ENCODE measurements at regions not wholly inside any gene's neighbourhood (a gene's known extent, or its start where the extent isn't known, plus 50 kb on each side); places are given as distances from the start of the nearest gene placed in this dataset.

DNA sequence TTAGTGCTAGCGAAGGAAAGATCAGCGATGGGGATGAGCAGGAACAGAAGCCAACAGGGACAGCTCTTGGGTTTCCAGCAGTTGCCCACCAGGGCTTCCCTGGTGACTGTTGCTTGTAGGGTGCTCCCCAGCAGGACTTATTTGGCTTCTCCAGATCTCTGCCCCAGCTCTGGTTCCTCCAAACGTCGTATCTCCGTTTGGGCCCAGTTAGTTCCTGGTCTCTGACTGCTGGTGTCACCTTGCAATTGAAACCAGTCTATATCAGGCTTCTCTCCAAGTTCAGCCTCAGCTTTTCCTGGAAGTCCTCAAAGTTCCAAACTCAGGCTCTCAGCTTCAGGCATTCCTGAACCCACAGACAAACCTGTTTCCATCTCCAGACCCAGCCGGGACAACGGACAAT is 70.8 kb upstream of the NXT1 start:
- WGBS (ENCODE audit: insufficient coverage): 99% methylated on average over 7 of the region's 7 CpGs
- Histone ChIP-seq H3K27me3 (replicated peaks in 2 of 5; ENCODE audit: control insufficient read depth in 4 of 5, insufficient read depth in 5 of 5, low read length in 4 of 5) (peaks cover 0 to 3% (median 0%) of the 10 kb centered on the region in 5 experiments), H3K4me3 (ENCODE audit: control insufficient read depth in 1 of 7, extremely low read depth in 1 of 7, insufficient read depth in 4 of 7, low read depth in 2 of 7, low read length in 6 of 7) (no peak overlapping the region), H3K27ac (ENCODE audit: insufficient read depth in 1 of 2, low read depth in 1 of 2, low read length in 2 of 2, poor library complexity in 1 of 2, severe bottlenecking in 2 of 2) (no peak overlapping the region), H3K9me3 (ENCODE audit: control extremely low read depth in 1 of 5, control insufficient read depth in 4 of 5, insufficient read depth in 2 of 5, low read depth in 1 of 5, low read length in 4 of 5) (no peaks in the 10 kb centered on the region), H3K36me3 (ENCODE audit: control insufficient read depth in 4 of 4, insufficient read depth in 4 of 4, low read length in 3 of 4) (no peaks in the 10 kb centered on the region), H3K4me1 (ENCODE audit: control extremely low read depth in 1 of 4, control insufficient read depth in 4 of 4, insufficient read depth in 4 of 4, low read length in 3 of 4) (no peaks in the 10 kb centered on the region)
- no peak for DNase-seq
- POLR2A ChIA-PET: interaction anchor here (0.7 kb wide), 1 partner anchor 827 kb away, joined by 3 read pairs; no protein-coding TSS in a partner anchor
- CTCF ChIA-PET: interaction anchor here (1.2 kb wide), 1 partner anchor 9 kb away, joined by 5 read pairs; no protein-coding TSS in a partner anchor

DNA sequence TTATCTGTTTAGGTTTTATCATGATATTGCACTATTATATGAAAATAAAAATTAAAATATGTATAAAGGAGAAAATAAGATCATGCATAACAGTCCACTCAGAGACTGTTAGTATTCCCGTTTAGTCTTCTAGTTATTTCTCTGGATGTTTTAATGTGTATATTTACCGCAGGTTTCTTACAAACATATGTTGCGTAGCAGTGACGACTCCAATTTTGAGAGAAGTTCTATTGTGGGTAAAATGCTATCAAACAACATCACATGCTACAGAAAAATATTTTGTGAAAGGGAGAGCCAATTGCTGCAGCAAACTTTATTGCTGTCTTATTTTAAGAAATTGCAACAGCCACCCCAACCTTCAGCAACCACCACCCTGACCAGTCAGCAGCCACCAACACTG is 72.4 kb upstream of the NXT1 start:
- Histone ChIP-seq H3K27me3 (replicated peaks in 2 of 5; ENCODE audit: control insufficient read depth in 4 of 5, insufficient read depth in 5 of 5, low read length in 4 of 5) (peaks cover 0 to 3% (median 0%) of the 10 kb centered on the region in 5 experiments), H3K4me3 (ENCODE audit: control insufficient read depth in 1 of 7, extremely low read depth in 1 of 7, insufficient read depth in 4 of 7, low read depth in 2 of 7, low read length in 6 of 7) (no peak overlapping the region), H3K27ac (ENCODE audit: insufficient read depth in 1 of 2, low read depth in 1 of 2, low read length in 2 of 2, poor library complexity in 1 of 2, severe bottlenecking in 2 of 2) (no peak overlapping the region), H3K9me3 (ENCODE audit: control extremely low read depth in 1 of 5, control insufficient read depth in 4 of 5, insufficient read depth in 2 of 5, low read depth in 1 of 5, low read length in 4 of 5) (no peaks in the 10 kb centered on the region), H3K36me3 (ENCODE audit: control insufficient read depth in 4 of 4, insufficient read depth in 4 of 4, low read length in 3 of 4) (no peaks in the 10 kb centered on the region), H3K4me1 (ENCODE audit: control extremely low read depth in 1 of 4, control insufficient read depth in 4 of 4, insufficient read depth in 4 of 4, low read length in 3 of 4) (no peaks in the 10 kb centered on the region)
- CTCF ChIA-PET: no interaction called here
- no peak for DNase-seq
- POLR2A ChIA-PET: no interaction called here
- no CpG with 5 or more reads among the region's 4 CpGs for WGBS (ENCODE audit: insufficient coverage)

DNA sequence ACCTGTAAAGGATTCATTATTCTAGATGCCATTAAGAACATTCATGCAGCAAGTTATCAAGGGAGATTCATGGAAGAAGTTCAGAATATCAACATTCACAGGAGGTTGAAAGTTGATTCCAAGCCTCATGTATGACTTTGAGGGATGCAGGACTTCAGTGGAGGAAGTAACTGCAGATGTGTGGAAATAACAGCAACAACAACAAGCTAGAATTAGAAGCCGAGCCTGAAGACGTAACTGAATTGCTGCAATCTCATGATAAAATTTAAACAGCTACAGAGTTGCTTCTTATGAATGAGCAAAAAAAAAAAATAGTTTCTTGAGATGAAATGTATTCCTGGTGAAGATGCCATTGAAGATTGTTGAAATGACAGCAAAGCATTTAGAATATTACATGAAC is 73.3 kb upstream of the NXT1 start:
- no peak overlapping the region for H3K27ac ChIP-seq (ENCODE audit: insufficient read depth in 1 of 2, low read depth in 1 of 2, low read length in 2 of 2, poor library complexity in 1 of 2, severe bottlenecking in 2 of 2)
- H3K9me3 ChIP-seq (ENCODE audit: control extremely low read depth in 1 of 5, control insufficient read depth in 4 of 5, insufficient read depth in 2 of 5, low read depth in 1 of 5, low read length in 4 of 5): no peaks in the 10 kb centered on the region
- no peak overlapping the region for H3K4me3 ChIP-seq (ENCODE audit: control insufficient read depth in 1 of 7, extremely low read depth in 1 of 7, insufficient read depth in 4 of 7, low read depth in 2 of 7, low read length in 6 of 7)
- H3K4me1 ChIP-seq (ENCODE audit: control extremely low read depth in 1 of 4, control insufficient read depth in 4 of 4, insufficient read depth in 4 of 4, low read length in 3 of 4): no peaks in the 10 kb centered on the region
- H3K36me3 ChIP-seq (ENCODE audit: control insufficient read depth in 4 of 4, insufficient read depth in 4 of 4, low read length in 3 of 4): no peaks in the 10 kb centered on the region
- ChIA-PET POLR2A (no interaction called here), CTCF (no interaction called here)
- 90% methylated on average over 2 of the region's 2 CpGs for WGBS (ENCODE audit: insufficient coverage)
- no peaks in the 10 kb centered on the region for H3K27me3 ChIP-seq (replicated peaks in 2 of 5; ENCODE audit: control insufficient read depth in 4 of 5, insufficient read depth in 5 of 5, low read length in 4 of 5)
- no peak for DNase-seq

DNA sequence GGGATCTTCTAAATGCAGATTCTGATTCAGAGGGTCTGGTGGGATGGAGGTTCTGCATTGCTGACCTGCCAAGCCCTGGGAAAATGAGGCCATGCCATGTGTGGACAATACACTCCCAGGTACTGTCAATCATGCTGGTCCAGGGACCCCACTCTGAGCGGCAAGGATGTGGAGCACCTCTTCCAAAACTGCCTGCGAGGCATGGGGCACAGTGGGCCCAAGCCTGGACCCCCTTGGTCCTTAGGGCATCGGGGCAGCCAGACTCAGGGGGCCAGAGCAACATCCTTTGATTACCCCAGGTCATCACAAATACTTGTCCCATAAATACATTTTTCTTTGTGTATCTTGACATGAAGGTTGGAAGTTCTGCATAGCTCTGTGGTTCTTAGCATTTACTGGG is 76.8 kb upstream of the NXT1 start:
- Histone ChIP-seq H3K9me3 (ENCODE audit: control extremely low read depth in 1 of 5, control insufficient read depth in 4 of 5, insufficient read depth in 2 of 5, low read depth in 1 of 5, low read length in 4 of 5) (peaks cover 0 to 3% (median under 1%) of the 10 kb centered on the region in 5 experiments), H3K4me1 (ENCODE audit: control extremely low read depth in 1 of 4, control insufficient read depth in 4 of 4, insufficient read depth in 4 of 4, low read length in 3 of 4) (no peaks in the 10 kb centered on the region), H3K27me3 (replicated peaks in 2 of 5; ENCODE audit: control insufficient read depth in 4 of 5, insufficient read depth in 5 of 5, low read length in 4 of 5) (peaks cover 0 to 2% (median 0%) of the 10 kb centered on the region in 5 experiments), H3K36me3 (ENCODE audit: control insufficient read depth in 4 of 4, insufficient read depth in 4 of 4, low read length in 3 of 4) (no peaks in the 10 kb centered on the region), H3K27ac (ENCODE audit: insufficient read depth in 1 of 2, low read depth in 1 of 2, low read length in 2 of 2, poor library complexity in 1 of 2, severe bottlenecking in 2 of 2) (no peak overlapping the region), H3K4me3 (ENCODE audit: control insufficient read depth in 1 of 7, extremely low read depth in 1 of 7, insufficient read depth in 4 of 7, low read depth in 2 of 7, low read length in 6 of 7) (no peak overlapping the region)
- POLR2A ChIA-PET: no interaction called here
- 100% methylated on average over 2 of the region's 3 CpGs for WGBS (ENCODE audit: insufficient coverage)
- DNase-seq: no peak
- CTCF ChIA-PET: no interaction called here

DNA sequence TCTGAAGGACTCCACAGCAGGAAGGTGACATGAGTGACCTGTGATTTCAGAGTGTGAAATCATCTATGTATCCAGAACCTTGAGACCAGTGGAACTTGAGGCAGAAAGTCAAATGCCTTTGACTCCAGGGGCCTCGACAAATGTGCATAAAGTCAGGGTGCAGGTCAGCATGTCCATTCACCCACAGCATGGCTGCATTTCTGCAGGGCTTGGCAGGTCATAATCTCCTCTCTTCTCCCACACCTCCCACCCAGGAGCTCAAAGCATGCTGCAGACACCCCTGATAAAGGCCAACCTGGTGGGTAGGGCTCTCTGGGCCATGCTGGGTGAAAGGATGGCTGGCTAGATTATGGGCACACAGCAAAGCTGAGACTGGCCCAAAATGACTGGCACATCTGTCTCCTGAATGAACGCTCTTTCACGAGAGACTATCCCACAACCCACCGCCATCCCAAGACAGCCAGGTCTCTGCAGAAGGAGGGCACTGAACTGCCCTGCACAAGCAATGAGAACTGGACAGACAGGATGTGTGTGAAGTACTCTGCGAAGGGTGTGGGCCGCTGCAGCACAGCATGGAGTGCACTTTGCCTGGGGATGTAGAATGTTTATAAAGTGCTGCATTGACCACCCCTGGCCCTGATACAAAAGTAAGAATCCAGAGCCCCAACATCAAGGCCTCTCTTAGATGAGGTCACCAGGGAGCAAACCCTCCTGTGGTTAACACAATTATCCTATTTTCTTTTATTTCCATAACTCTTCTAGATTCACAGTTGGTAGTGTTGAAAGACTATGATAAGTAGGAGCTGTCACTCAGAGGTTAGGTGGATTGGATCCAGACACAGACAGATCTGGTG is 78.2 kb upstream of the NXT1 start:
- no peak overlapping the region for H3K4me3 ChIP-seq (ENCODE audit: control insufficient read depth in 1 of 7, extremely low read depth in 1 of 7, insufficient read depth in 4 of 7, low read depth in 2 of 7, low read length in 6 of 7)
- ChIA-PET POLR2A (no interaction called here), CTCF (interaction anchor here (1.1 kb wide), 1 partner anchor 9 kb away, joined by 3 read pairs; no protein-coding TSS in a partner anchor)
- H3K27ac ChIP-seq (ENCODE audit: insufficient read depth in 1 of 2, low read depth in 1 of 2, low read length in 2 of 2, poor library complexity in 1 of 2, severe bottlenecking in 2 of 2): no peak overlapping the region
- DNase-seq: no peak
- peaks cover 0 to 2% (median 0%) of the 10 kb centered on the region in 5 experiments for H3K27me3 ChIP-seq (replicated peaks in 2 of 5; ENCODE audit: control insufficient read depth in 4 of 5, insufficient read depth in 5 of 5, low read length in 4 of 5)
- H3K36me3 ChIP-seq (ENCODE audit: control insufficient read depth in 4 of 4, insufficient read depth in 4 of 4, low read length in 3 of 4): no peaks in the 10 kb centered on the region
- H3K4me1 ChIP-seq (ENCODE audit: control extremely low read depth in 1 of 4, control insufficient read depth in 4 of 4, insufficient read depth in 4 of 4, low read length in 3 of 4): no peaks in the 10 kb centered on the region
- peaks cover 0 to 7% (median 2%) of the 10 kb centered on the region in 5 experiments for H3K9me3 ChIP-seq (ENCODE audit: control extremely low read depth in 1 of 5, control insufficient read depth in 4 of 5, insufficient read depth in 2 of 5, low read depth in 1 of 5, low read length in 4 of 5)
- WGBS (ENCODE audit: insufficient coverage): 100% methylated on average over 6 of the region's 6 CpGs

DNA sequence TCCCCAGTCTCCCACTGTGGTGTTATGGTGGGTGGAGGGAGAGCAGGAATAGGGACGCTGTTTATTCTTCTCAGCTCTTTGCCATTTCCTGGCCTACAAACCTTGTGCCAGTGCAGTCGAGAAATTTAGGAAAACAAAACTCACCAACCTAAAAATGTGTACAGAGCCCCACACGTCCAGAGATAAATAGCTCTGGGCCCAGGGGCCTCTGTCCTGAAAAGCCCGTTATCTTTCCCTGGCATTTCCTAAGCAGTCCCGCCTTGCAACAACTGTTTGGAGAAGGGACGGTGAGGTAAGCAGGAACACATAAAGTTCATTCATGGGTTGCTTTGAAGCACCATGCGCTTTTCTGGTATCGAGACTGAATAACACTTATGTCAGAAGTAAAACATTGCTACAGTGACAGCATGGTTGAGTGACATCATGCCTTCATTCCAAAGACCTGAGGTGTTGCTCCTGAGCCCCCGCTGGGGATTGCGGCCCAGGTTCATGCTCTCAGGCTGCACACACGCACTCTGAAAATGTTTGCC is 80.1 kb upstream of the NXT1 start:
- 89% methylated on average over 10 of the region's 11 CpGs for WGBS (ENCODE audit: insufficient coverage)
- H3K27ac ChIP-seq (ENCODE audit: insufficient read depth in 1 of 2, low read depth in 1 of 2, low read length in 2 of 2, poor library complexity in 1 of 2, severe bottlenecking in 2 of 2): no peak overlapping the region
- peaks cover 0 to 7% (median 2%) of the 10 kb centered on the region in 5 experiments for H3K9me3 ChIP-seq (ENCODE audit: control extremely low read depth in 1 of 5, control insufficient read depth in 4 of 5, insufficient read depth in 2 of 5, low read depth in 1 of 5, low read length in 4 of 5)
- no peaks in the 10 kb centered on the region for H3K36me3 ChIP-seq (ENCODE audit: control insufficient read depth in 4 of 4, insufficient read depth in 4 of 4, low read length in 3 of 4)
- ChIA-PET POLR2A (no interaction called here), CTCF (interaction anchor here (1.0 kb wide), 1 partner anchor 9 kb away, joined by 5 read pairs; no protein-coding TSS in a partner anchor)
- H3K4me3 ChIP-seq (ENCODE audit: control insufficient read depth in 1 of 7, extremely low read depth in 1 of 7, insufficient read depth in 4 of 7, low read depth in 2 of 7, low read length in 6 of 7): no peak overlapping the region
- H3K27me3 ChIP-seq (replicated peaks in 2 of 5; ENCODE audit: control insufficient read depth in 4 of 5, insufficient read depth in 5 of 5, low read length in 4 of 5): peaks cover 0 to 2% (median 0%) of the 10 kb centered on the region in 5 experiments
- no peak for DNase-seq
- no peaks in the 10 kb centered on the region for H3K4me1 ChIP-seq (ENCODE audit: control extremely low read depth in 1 of 4, control insufficient read depth in 4 of 4, insufficient read depth in 4 of 4, low read length in 3 of 4)

DNA sequence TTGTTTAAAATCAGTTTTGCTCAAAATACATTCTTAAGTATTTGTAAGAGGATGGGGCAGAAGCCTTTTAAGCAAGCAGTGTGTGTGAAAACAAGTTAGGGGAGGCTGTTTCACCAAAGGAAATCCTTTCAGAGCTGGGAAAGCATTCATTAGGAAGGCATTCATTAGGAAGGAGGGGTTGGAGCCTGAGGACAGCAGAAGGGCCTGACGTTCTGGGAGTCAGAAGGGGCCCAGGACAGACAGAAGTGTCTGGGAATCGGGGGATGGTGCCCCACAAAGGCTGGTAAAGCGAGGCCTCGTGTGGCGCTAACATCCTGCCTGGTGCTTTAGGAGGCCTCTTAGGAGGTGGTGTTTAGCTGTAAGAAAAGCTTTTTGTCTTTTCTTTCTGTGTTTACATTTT is 80.6 kb upstream of the NXT1 start:
- peaks cover 0 to 7% (median 2%) of the 10 kb centered on the region in 5 experiments for H3K9me3 ChIP-seq (ENCODE audit: control extremely low read depth in 1 of 5, control insufficient read depth in 4 of 5, insufficient read depth in 2 of 5, low read depth in 1 of 5, low read length in 4 of 5)
- DNase-seq: no peak
- H3K27ac ChIP-seq (ENCODE audit: insufficient read depth in 1 of 2, low read depth in 1 of 2, low read length in 2 of 2, poor library complexity in 1 of 2, severe bottlenecking in 2 of 2): no peak overlapping the region
- ChIA-PET POLR2A (no interaction called here), CTCF (interaction anchor here (1.1 kb wide), 1 partner anchor 578 kb away, joined by 3 read pairs; no protein-coding TSS in a partner anchor)
- no peaks in the 10 kb centered on the region for H3K36me3 ChIP-seq (ENCODE audit: control insufficient read depth in 4 of 4, insufficient read depth in 4 of 4, low read length in 3 of 4)
- no peaks in the 10 kb centered on the region for H3K4me1 ChIP-seq (ENCODE audit: control extremely low read depth in 1 of 4, control insufficient read depth in 4 of 4, insufficient read depth in 4 of 4, low read length in 3 of 4)
- H3K27me3 ChIP-seq (replicated peaks in 2 of 5; ENCODE audit: control insufficient read depth in 4 of 5, insufficient read depth in 5 of 5, low read length in 4 of 5): peaks cover 0 to 2% (median 0%) of the 10 kb centered on the region in 5 experiments
- 95% methylated on average over 3 of the region's 5 CpGs for WGBS (ENCODE audit: insufficient coverage)
- no peak overlapping the region for H3K4me3 ChIP-seq (ENCODE audit: control insufficient read depth in 1 of 7, extremely low read depth in 1 of 7, insufficient read depth in 4 of 7, low read depth in 2 of 7, low read length in 6 of 7)

All from common myeloid progenitor, CD34-positive (primary cell).